SK-N-SH (cell line): ENCODE measurements at regions not wholly inside any gene's neighbourhood (a gene's known extent, or its start where the extent isn't known, plus 50 kb on each side); places are given as distances from the start of the nearest gene placed in this dataset.

Experiments
- CTCF ChIA-PET: fragments of 300-600, 350-600 bp; formaldehyde crosslinking; extraction: SDS; loops from one replicate; lab custom pipeline; 2021; lab: Yijun Ruan, JAX
- POLR2A ChIA-PET: fragments of 350-600 bp; sonication (Branson Sonifier 250); formaldehyde crosslinking; extraction: SDS; loops from one replicate; lab custom pipeline; 2020; ENCODE audit warnings: antibody characterized with exemption, inconsistent platforms; lab: Yijun Ruan, JAX
- DNase-seq: peaks from one replicate; pipeline ENCODE4 v3.0.0; 2012
- H2AFZ ChIP-seq: fragments of 200-600 bp; sonication (generic); 2 replicates; pipeline ENCODE4 v1.8.1; 2016; ENCODE audit warnings: antibody characterized with exemption, mild to moderate bottlenecking, low read depth
- H3F3A ChIP-seq: fragments of 200-600 bp; sonication (generic); replicated peaks from 2 replicates; pipeline ENCODE3; 2016; ENCODE audit warnings: antibody characterized with exemption, mild to moderate bottlenecking; ENCODE audit not compliant: insufficient read depth
- H3K27ac ChIP-seq, 2 experiments: fragments of 200-500 bp in 1 of 2; fragments of 200-600 bp in 1 of 2; sonication (Bioruptor generic) in 1 of 2; sonication (generic), shearing (Covaris generic) in 1 of 2; 2 replicates each; pipeline versions ENCODE4 v1.5.1 to v1.6.1; 2014 to 2016; ENCODE audit warnings: low read depth in 2 of 2, inconsistent platforms in 1 of 2, low read length in 1 of 2, mild to moderate bottlenecking in 1 of 2, mixed read lengths in 1 of 2
- H3K27me3 ChIP-seq: fragments of 200-600 bp; sonication (generic), shearing (Covaris generic); 2 replicates; pipeline ENCODE4 v1.6.1; 2016; ENCODE audit warnings: mixed run types; ENCODE audit not compliant: insufficient read depth
- H3K36me3 ChIP-seq, 2 experiments: fragments of 200-500 bp in 1 of 2; fragments of 200-600 bp in 1 of 2; sonication (Bioruptor generic) in 1 of 2; sonication (generic) in 1 of 2; replicated peaks in 1 of 2; 2 replicates each; pipeline versions ENCODE3 to v1.5.1; 2014 to 2016; ENCODE audit warnings: low read length in 1 of 2, mild to moderate bottlenecking in 1 of 2; ENCODE audit not compliant: insufficient read depth in 2 of 2, control insufficient read depth in 1 of 2
- H3K4me1 ChIP-seq, 2 experiments: fragments of 200-500 bp in 1 of 2; fragments of 200-600 bp in 1 of 2; sonication (Bioruptor generic) in 1 of 2; sonication (generic), shearing (Covaris generic) in 1 of 2; 2 replicates each; pipeline versions ENCODE4 v1.5.1 to v1.6.1; 2014 to 2016; ENCODE audit warnings: low read depth in 1 of 2, low read length in 1 of 2, mixed run types in 1 of 2; ENCODE audit not compliant: insufficient read depth in 2 of 2, control insufficient read depth in 1 of 2
- H3K4me2 ChIP-seq: fragments of 200-600 bp; sonication (generic), shearing (Covaris generic); 2 replicates; pipeline ENCODE4 v1.6.1; 2017; ENCODE audit warnings: mixed run types
- H3K4me3 ChIP-seq, 2 experiments: fragments of 200-500 bp in 1 of 2; fragments of 200-600 bp in 1 of 2; sonication (Bioruptor generic) in 1 of 2; sonication (generic), shearing (Covaris generic) in 1 of 2; 2 replicates each; pipeline versions ENCODE4 v1.5.1 to v1.8.1; 2014 to 2016; ENCODE audit warnings: low read depth in 2 of 2, inconsistent platforms in 1 of 2, low read length in 1 of 2, mild to moderate bottlenecking in 1 of 2, mixed read lengths in 1 of 2, moderate library complexity in 1 of 2
- H3K79me2 ChIP-seq: fragments of 200-600 bp; sonication (generic); 2 replicates; pipeline ENCODE4 v1.8.1; 2017; ENCODE audit warnings: mild to moderate bottlenecking; ENCODE audit not compliant: insufficient read depth
- H3K9ac ChIP-seq: fragments of 200-600 bp; sonication (generic); 2 replicates; pipeline ENCODE4 v1.6.1; 2017; ENCODE audit warnings: mixed run types
- H3K9me2 ChIP-seq: fragments of 200-600 bp; sonication (generic); 2 replicates; pipeline ENCODE4 v1.6.1; 2017; ENCODE audit warnings: mixed run types
- H3K9me3 ChIP-seq: fragments of 200-600 bp; sonication (generic); 2 replicates; pipeline ENCODE4 v1.6.1; 2017; ENCODE audit warnings: mixed run types, mild to moderate bottlenecking, moderate library complexity
- H4K20me1 ChIP-seq: fragments of 200-600 bp; sonication (generic); 2 replicates; pipeline ENCODE4 v1.6.1; 2017; ENCODE audit warnings: mild to moderate bottlenecking, mixed run types; ENCODE audit not compliant: insufficient read depth
- CTCF ChIP-seq: fragments of 200-600 bp; sonication (generic); IDR thresholded peaks from 2 replicates; pipeline ENCODE4 v1.6.1; 2017; ENCODE audit warnings: antibody characterized with exemption, mild to moderate bottlenecking, moderate library complexity
- EP300 ChIP-seq, 2 experiments: IDR thresholded peaks; 2 replicates each; pipeline versions ENCODE4 v1.4.0 to v1.6.1; 2012; ENCODE audit warnings: borderline replicate concordance in 1 of 2, low read depth in 1 of 2, low read length in 1 of 2
- FOXJ3 ChIP-seq: sonication (generic); formaldehyde crosslinking; IDR thresholded peaks from 2 replicates; pipeline ENCODE4 v1.5.1; 2020; ENCODE audit warnings: mild to moderate bottlenecking, missing genetic modification reagents
- MEF2A ChIP-seq: IDR thresholded peaks from 2 replicates; pipeline ENCODE4 v1.4.0; 2012; ENCODE audit warnings: low read depth, borderline replicate concordance
- MXI1 ChIP-seq: IDR thresholded peaks from 2 replicates; pipeline ENCODE4 v1.6.1; 2012; ENCODE audit warnings: mild to moderate bottlenecking, low read depth, low read length, improper control_type of control experiment
- RCOR1 ChIP-seq: fragments of 150-350 bp; IDR thresholded peaks from 2 replicates; pipeline ENCODE4 v1.6.1; 2017; ENCODE audit warnings: antibody characterized with exemption, low read length
- WGBS: methylation state at CpG from one replicate; pipeline ENCODE4 v1.1.6; 2017; ENCODE audit warnings: low lambda C conversion rate; 5-methylcytosine and 5-hydroxymethylcytosine counted together

DNA sequence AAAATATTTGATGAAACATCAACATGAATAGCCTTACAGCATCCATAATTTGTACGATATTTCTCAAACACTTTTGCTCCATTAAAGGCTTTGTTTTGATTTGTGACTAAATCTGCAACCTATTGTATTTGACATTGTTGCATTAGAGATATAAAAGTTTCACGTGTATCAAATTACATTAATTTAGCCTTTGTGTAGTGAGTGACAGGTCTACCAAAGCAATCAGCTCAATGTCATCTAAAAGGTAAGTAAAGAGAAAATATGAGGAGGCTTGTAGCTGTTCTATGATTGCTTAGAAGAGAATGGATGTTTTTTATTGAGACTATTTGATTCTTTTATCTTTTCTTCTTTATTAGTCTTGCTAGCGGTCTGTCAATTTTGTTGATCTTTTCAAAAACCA is 430.2 kb downstream of the GALR1 start:
- DNase-seq, result no peak
- no peak overlapping the region for H3K27ac ChIP-seq
- H3K36me3 ChIP-seq, result no peaks in the 10 kb centered on the region
- no peak overlapping the region for H3K4me3 ChIP-seq
- ChIA-PET POLR2A (no interaction called here), CTCF (no interaction called here)
- no peaks in the 10 kb centered on the region for H3K79me2 ChIP-seq
- H3K27me3 ChIP-seq, result no peaks in the 10 kb centered on the region
- no peak overlapping the region for H3K4me2 ChIP-seq
- H4K20me1 ChIP-seq, result no peaks in the 10 kb centered on the region
- TF ChIP-seq MXI1 (no peak), CTCF (no peak)
- H3F3A ChIP-seq, result no peaks in the 10 kb centered on the region
- H2AFZ ChIP-seq, result no peak overlapping the region
- H3K4me1 ChIP-seq, result no peaks in the 10 kb centered on the region
- H3K9me2 ChIP-seq, result no peaks in the 10 kb centered on the region
- no peak overlapping the region for H3K9ac ChIP-seq
- WGBS, result 31% methylated on average over 3 of the region's 3 CpGs
- no peaks in the 10 kb centered on the region for H3K9me3 ChIP-seq

GRCh38 chr18:77700051-77700450 is 450.4 kb downstream of the GALR1 start:
- TF ChIP-seq MEF2A, result no peak
- TF ChIP-seq, all 33 proteins: peak for 0
- 11% methylated on average over 6 of the region's 6 CpGs for WGBS
- CTCF ChIA-PET, result interaction anchor here (1.0 kb wide), 1 partner anchor 49 kb away, joined by 3 read pairs; no protein-coding TSS in a partner anchor
- Histone ChIP-seq H3K4me1 (no peaks in the 10 kb centered on the region), H3K4me2 (no peak overlapping the region), H3K4me3 (no peak overlapping the region), H3K9me3 (no peaks in the 10 kb centered on the region), H3K27me3 (no peaks in the 10 kb centered on the region), H4K20me1 (no peaks in the 10 kb centered on the region), H2AFZ (no peak overlapping the region), H3K79me2 (no peaks in the 10 kb centered on the region), H3K9ac (no peak overlapping the region), H3K27ac (no peak overlapping the region), H3F3A (no peaks in the 10 kb centered on the region), H3K9me2 (no peaks in the 10 kb centered on the region), H3K36me3 (no peaks in the 10 kb centered on the region)
- POLR2A ChIA-PET, result no interaction called here
- DNase-seq, result no peak

DNA sequence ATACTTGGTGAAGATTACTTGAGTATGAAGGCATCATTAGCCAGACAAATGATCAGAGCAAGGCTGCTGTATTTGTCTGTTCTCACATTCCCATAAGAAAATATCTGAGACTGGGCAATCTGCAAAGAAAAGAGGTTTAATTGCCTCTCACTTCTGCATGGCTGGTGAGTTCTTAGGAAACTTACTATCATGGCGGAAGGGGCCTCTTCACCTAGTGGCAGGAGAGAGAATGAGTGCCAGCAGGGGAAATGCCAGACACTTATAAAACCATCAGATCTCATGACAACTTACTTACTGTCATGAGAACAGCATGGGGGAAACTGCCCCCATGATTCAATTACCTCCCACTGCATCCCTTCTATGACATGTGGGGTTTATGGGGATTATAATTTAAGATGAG is 452.3 kb downstream of the GALR1 start:
- no peak overlapping the region for H3K9ac ChIP-seq
- H3K4me3 ChIP-seq, result no peak overlapping the region
- H3K9me2 ChIP-seq, result no peaks in the 10 kb centered on the region
- no peak overlapping the region for H3K4me2 ChIP-seq
- WGBS, result 7% methylated on average over 1 of the region's 1 CpG
- no peak overlapping the region for H3K27ac ChIP-seq
- H3K4me1 ChIP-seq, result no peaks in the 10 kb centered on the region
- no peaks in the 10 kb centered on the region for H3K79me2 ChIP-seq
- no peak for TF ChIP-seq FOXJ3
- no peak for TF ChIP-seq EP300 (IDR thresholded peaks at IDR 0.05; ENCODE audit: borderline replicate concordance in 1 of 2, low read depth in 1 of 2, low read length in 1 of 2)
- TF ChIP-seq RCOR1, result no peak
- no peak for TF ChIP-seq MXI1
- CTCF ChIA-PET, result no interaction called here
- H3K27me3 ChIP-seq, result no peaks in the 10 kb centered on the region
- no peaks in the 10 kb centered on the region for H3F3A ChIP-seq
- no peaks in the 10 kb centered on the region for H4K20me1 ChIP-seq
- H2AFZ ChIP-seq, result no peak overlapping the region
- POLR2A ChIA-PET, result interaction anchor here (0.5 kb wide), 1 partner anchor 59 kb away, joined by 3 read pairs; no protein-coding TSS in a partner anchor
- no peaks in the 10 kb centered on the region for H3K36me3 ChIP-seq
- H3K9me3 ChIP-seq, result no peaks in the 10 kb centered on the region
- no peak for DNase-seq
